Ascending aorta (tissue), 2 donors: ENCODE measurements at regions not wholly inside any gene's neighbourhood (a gene's known extent, or its start where the extent isn't known, plus 50 kb on each side); places are given as distances from the start of the nearest gene placed in this dataset.

Experiments used
- DNase-seq, 2 donors: peaks; one replicate each; pipeline ENCODE4 v3.0.0-alpha.2; 2019; ENCODE audit warnings: low spot score in 2 of 2
- H3K27ac ChIP-seq, 2 donors: fragments of 200-600 bp; sonication (generic); one replicate each; pipeline ENCODE4 v1.5.1; 2016 to 2017; ENCODE audit warnings: mild to moderate bottlenecking in 1 of 2
- H3K27me3 ChIP-seq: fragments of 200-600 bp; sonication (generic); one replicate; pipeline ENCODE4 v1.5.1; 2017
- H3K36me3 ChIP-seq, 2 donors: fragments of 200-600 bp; sonication (generic); one replicate each; pipeline ENCODE4 v1.5.1; 2016
- H3K4me1 ChIP-seq, 2 donors: fragments of 200-600 bp; sonication (generic); one replicate each; pipeline ENCODE4 v1.5.1; 2016 to 2017; ENCODE audit warnings: mild to moderate bottlenecking in 1 of 2
- H3K4me3 ChIP-seq, 2 donors: fragments of 200-600 bp; sonication (generic); one replicate each; pipeline ENCODE4 v1.5.1; 2016 to 2017; ENCODE audit warnings: mild to moderate bottlenecking in 1 of 2
- H3K9me3 ChIP-seq, 2 donors: fragments of 200-600 bp; sonication (generic); one replicate each; pipeline ENCODE4 v1.5.1; 2016
- intact Hi-C: fragments of 100-400 bp; cut with DNase I; formaldehyde crosslinking; loops from one replicate; pipeline ENCODE4 v1.15.1; 2023
- TF ChIP-seq, protein P1 (sequence below), 3 experiments: fragments of 200-600 bp in 2 of 3; fragments of 450-650 bp in 1 of 3; sonication (generic) in 2 of 3; IDR thresholded peaks; one replicate each; pipeline ENCODE4 v1.5.1; 2016 to 2019; ENCODE audit warnings: antibody characterized with exemption in 3 of 3, mild to moderate bottlenecking in 1 of 3, moderate library complexity in 1 of 3

DNA sequence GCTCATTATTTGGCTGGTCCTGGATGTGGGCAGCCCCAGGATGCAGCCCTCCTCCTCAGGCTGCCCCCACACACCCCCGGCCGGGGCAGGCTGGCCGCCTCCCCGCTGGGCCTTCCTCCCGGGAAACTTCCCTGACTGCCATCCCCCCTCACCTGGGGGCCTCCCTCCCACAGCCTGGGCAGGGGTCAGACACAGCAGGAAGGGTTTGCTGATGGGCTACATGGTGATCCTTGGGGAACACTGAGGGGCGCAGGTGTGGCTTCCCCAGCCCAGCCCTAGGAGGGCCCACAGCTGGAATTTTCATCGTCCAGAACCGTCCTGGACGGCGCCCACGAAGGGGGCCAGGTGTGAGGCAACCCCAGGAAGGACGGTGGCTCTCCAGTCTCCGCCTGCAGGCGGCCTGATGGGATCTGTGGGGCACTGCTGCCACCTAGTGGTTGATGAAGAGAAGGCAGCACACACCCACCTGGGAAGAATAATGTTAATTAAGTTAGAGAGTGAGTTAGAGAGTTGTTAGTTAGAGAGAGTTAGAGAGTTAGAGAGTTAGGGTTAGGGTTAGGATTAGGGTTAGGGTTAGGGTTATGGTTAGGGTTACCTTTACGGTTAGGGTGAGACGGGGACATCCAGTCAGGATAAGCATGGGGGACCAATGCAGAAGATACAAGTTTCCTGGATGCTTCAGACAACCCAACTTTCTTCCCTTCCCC, 75.9 kb upstream of the PRR5 start:
- no peak overlapping the region for H3K27ac ChIP-seq
- TF ChIP-seq, protein P1, sequence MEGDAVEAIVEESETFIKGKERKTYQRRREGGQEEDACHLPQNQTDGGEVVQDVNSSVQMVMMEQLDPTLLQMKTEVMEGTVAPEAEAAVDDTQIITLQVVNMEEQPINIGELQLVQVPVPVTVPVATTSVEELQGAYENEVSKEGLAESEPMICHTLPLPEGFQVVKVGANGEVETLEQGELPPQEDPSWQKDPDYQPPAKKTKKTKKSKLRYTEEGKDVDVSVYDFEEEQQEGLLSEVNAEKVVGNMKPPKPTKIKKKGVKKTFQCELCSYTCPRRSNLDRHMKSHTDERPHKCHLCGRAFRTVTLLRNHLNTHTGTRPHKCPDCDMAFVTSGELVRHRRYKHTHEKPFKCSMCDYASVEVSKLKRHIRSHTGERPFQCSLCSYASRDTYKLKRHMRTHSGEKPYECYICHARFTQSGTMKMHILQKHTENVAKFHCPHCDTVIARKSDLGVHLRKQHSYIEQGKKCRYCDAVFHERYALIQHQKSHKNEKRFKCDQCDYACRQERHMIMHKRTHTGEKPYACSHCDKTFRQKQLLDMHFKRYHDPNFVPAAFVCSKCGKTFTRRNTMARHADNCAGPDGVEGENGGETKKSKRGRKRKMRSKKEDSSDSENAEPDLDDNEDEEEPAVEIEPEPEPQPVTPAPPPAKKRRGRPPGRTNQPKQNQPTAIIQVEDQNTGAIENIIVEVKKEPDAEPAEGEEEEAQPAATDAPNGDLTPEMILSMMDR (IDR thresholded peaks at IDR 0.05), result peak; percentile 97 to 100 (median 97)
- H3K9me3 ChIP-seq, result no peaks in the 10 kb centered on the region
- no peaks in the 10 kb centered on the region for H3K4me1 ChIP-seq
- H3K36me3 ChIP-seq, result no peaks in the 10 kb centered on the region
- no peaks in the 10 kb centered on the region for H3K27me3 ChIP-seq
- intact Hi-C loops, result loop anchor here (1.0 kb wide), 2 partner anchors 545 to 633 kb away; no protein-coding TSS in a partner anchor
- DNase-seq, result peak in 1 of 2 donors; percentile 81
- no peak overlapping the region for H3K4me3 ChIP-seq

DNA sequence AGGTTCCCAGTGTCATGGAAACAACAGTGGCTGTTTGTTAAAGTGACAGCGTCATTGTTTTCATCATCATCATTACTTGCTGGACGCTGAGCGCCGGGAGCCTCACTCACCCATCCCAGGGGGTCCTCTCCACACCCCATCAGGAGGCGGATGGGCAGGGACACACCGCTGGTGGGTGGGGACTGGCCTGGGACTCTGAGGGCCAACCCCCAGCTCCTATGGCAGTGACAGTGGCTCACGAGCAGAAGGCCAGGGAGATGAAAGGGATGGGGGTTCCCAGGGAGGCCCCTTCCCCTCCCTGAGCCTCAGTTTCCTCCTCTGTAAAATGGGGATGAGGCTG, 76.6 kb upstream of the PRR5 start:
- Histone ChIP-seq H3K4me1 (no peaks in the 10 kb centered on the region), H3K36me3 (no peaks in the 10 kb centered on the region), H3K4me3 (no peak overlapping the region), H3K9me3 (no peaks in the 10 kb centered on the region), H3K27ac (no peak overlapping the region), H3K27me3 (no peaks in the 10 kb centered on the region)
- intact Hi-C loops, result no loop called here
- DNase-seq, result no peak
- TF ChIP-seq, protein P1 (IDR thresholded peaks at IDR 0.05), result no peak

DNA sequence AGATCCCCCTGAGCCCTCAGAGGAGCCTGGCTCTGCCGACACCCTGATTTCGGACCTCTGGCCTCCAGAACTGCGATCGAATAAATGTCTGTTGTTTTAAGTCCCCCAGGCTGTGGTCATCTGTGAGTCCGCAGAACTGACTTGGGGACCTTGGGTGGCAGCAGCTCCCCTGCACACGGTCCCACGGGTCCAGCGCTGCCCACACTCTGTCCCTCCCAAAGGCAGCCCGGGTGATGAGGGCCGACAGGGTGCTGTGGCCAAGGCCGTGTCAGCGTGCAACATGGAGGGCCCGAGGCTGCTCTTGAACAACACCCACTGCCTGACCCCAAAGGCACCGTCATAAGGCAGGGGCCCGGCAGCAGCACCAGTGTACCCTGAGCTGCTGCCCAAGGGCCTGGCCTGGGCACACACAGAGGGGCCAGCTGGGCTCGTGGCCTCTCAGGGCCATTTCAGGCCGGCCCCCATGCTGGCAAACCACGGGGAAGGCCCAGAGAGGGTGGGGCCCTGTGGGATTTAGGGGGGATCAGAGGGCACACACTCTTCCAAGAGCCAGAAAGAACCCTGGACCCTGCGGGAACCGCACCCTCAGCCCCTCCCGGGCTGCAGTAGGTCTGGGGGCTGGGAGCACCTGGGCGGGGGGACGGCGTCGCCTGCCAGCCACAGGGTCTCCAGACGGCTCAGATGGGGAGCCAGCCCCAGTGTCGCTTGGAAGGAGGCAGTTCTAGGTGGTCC, 77.1 kb upstream of the PRR5 start:
- no peak overlapping the region for H3K4me3 ChIP-seq
- no peaks in the 10 kb centered on the region for H3K9me3 ChIP-seq
- intact Hi-C loops, result no loop called here
- H3K4me1 ChIP-seq, result no peaks in the 10 kb centered on the region
- TF ChIP-seq, protein P1 (IDR thresholded peaks at IDR 0.05), result no peak
- no peaks in the 10 kb centered on the region for H3K36me3 ChIP-seq
- H3K27ac ChIP-seq, result no peak overlapping the region
- no peak for DNase-seq
- H3K27me3 ChIP-seq, result no peaks in the 10 kb centered on the region

DNA sequence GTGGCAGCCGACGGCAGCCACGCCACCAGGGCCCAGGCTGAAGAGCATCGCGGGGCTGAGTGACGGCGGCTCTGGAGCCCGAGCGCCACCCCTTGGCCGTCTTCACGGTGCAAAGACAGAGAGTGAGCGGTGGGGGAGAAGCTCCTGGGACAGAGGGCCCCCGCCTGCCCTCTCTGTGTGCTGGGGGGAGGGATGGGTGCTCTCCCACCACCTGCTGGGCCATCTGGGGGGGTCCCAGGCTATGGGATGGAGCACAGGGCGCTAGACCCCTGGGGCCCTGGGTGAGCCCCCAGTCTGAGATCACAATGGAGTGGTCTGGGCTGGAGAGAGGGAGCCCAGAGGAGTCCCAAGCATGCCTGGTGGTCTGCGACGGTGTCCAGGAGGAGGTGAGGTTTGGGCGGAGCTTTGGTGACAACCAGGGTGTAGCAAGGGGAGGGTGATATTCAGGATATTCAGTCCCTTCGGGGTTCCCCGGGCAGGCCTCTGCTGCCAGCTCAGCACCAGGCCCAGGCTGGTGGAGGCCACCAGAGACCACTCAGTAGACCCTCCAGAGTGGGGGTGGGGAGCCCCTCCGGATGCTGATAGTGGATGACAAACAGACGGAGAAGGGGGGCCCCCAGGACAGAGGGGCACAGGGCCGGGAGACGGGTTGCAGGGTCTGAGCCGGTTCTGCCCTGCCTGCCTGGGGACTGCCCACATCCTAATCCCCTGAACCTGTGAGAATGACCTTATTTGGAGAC, 78.1 kb upstream of the PRR5 start:
- Histone ChIP-seq H3K4me3 (no peak overlapping the region), H3K36me3 (no peaks in the 10 kb centered on the region), H3K27ac (no peak overlapping the region), H3K27me3 (no peaks in the 10 kb centered on the region), H3K9me3 (no peaks in the 10 kb centered on the region), H3K4me1 (no peaks in the 10 kb centered on the region)
- no peak for DNase-seq
- TF ChIP-seq, protein P1 (IDR thresholded peaks at IDR 0.05), result peak in 1 of 3 experiments; percentile 20
- intact Hi-C loops, result no loop called here

DNA sequence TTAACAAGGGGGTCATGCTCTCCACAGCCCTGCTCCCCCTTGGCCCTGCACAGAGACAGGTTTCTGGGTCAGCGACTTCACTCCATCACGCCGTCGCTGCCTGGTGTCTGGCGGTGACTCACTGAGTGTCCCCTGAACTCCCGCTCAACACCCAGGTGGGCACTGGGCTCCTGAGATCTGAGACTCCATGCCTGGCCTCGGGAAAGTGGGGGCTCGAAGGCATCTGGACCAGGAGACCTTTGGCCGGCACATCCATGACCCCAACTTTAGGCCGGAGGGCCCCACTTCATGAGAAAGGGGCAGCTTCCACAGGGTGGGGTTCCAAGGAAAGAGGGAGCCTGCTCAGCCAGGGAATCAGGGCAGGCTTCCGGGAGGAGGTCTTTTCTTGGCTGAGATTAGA, 79.3 kb upstream of the PRR5 start:
- DNase-seq, result no peak

More for the DNA sequence above, 79.3 kb upstream of the PRR5 start:
- no peaks in the 10 kb centered on the region for H3K9me3 ChIP-seq
- H3K4me3 ChIP-seq, result no peak overlapping the region
- H3K4me1 ChIP-seq, result no peaks in the 10 kb centered on the region
- H3K36me3 ChIP-seq, result no peaks in the 10 kb centered on the region
- TF ChIP-seq, protein P1 (IDR thresholded peaks at IDR 0.05), result no peak
- no peaks in the 10 kb centered on the region for H3K27me3 ChIP-seq
- intact Hi-C loops, result no loop called here
- H3K27ac ChIP-seq, result no peak overlapping the region
